22Rv1 (cell line): ENCODE measurements at regions not wholly inside any gene's neighbourhood (a gene's known extent, or its start where the extent isn't known, plus 50 kb on each side); places are given as distances from the start of the nearest gene placed in this dataset.

Experiments used
- ZFX ChIP-seq: fragments of 450-650 bp; IDR thresholded peaks from 2 replicates; pipeline ENCODE4 v1.6.1; 2017; ENCODE audit warnings: antibody characterized with exemption, borderline replicate concordance
- TF ChIP-seq, protein P1 (sequence below): fragments of 450-650 bp; IDR thresholded peaks from 2 replicates; pipeline ENCODE4 v1.5.1; 2017; ENCODE audit warnings: mild to moderate bottlenecking

DNA sequence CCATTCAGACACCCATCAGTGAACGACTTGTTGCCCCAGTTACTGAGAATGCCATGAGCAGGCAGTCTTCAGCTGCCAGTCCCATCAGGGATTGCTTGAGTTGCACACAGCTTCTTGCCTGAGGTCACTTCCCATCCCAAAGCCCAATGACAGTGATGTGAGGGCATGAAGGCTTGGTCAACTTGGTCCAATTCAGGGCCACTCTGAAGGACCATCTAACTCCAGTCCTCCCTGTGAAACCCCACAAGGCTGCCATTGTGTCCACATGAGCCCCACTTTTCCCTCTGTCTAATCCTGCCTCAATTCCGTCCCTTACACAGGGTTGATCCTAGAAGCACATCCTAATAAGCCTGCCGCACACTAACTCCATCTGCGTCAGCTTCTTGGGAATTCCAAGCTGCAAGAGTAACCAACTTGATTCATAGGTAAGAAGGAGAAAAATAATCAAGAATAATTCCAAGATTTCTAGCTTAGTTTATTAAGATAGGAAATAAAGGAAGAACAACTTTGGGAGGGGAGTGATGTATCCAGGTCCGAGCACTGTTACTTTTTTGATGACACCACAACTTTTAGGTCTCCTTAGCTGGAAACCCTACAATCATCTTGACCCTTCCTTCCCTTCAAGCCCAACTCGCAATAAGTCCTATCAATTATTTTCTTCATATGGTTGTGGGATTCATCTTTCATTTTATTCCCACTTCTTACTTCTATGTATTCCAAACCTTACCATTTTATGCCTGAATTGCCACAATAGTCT, 110.9 kb downstream of the LRRC30 start:
- TF ChIP-seq, protein P1, sequence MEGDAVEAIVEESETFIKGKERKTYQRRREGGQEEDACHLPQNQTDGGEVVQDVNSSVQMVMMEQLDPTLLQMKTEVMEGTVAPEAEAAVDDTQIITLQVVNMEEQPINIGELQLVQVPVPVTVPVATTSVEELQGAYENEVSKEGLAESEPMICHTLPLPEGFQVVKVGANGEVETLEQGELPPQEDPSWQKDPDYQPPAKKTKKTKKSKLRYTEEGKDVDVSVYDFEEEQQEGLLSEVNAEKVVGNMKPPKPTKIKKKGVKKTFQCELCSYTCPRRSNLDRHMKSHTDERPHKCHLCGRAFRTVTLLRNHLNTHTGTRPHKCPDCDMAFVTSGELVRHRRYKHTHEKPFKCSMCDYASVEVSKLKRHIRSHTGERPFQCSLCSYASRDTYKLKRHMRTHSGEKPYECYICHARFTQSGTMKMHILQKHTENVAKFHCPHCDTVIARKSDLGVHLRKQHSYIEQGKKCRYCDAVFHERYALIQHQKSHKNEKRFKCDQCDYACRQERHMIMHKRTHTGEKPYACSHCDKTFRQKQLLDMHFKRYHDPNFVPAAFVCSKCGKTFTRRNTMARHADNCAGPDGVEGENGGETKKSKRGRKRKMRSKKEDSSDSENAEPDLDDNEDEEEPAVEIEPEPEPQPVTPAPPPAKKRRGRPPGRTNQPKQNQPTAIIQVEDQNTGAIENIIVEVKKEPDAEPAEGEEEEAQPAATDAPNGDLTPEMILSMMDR: no peak
- no peak for TF ChIP-seq ZFX
